ENCODE measurements at regions not wholly inside any gene's neighbourhood (a gene's known extent, or its start where the extent isn't known, plus 50 kb on each side); places are given as distances from the start of the nearest gene placed in this dataset.

- TF ChIP-seq CTCF (IDR thresholded peaks at IDR 0.05), result no peak
- Mint-ChIP-seq H3K4me1 (no peaks in the 10 kb centered on the region), H3K9me3 (peaks cover 4% of the 10 kb centered on the region), H3K27ac (no peak overlapping the region), H3K36me3 (ENCODE audit: low read depth) (no peaks in the 10 kb centered on the region), H3K27me3 (ENCODE audit: low read depth, poor library complexity) (peaks cover 4% of the 10 kb centered on the region), H3K4me3 (no peak overlapping the region)
- no peak for DNase-seq
Observed at GRCh38 chr6:48403587-48403986, 292.6 kb upstream of the PTCHD4 start.

- no peak for DNase-seq
- Mint-ChIP-seq H3K27me3 (ENCODE audit: low read depth, poor library complexity) (peaks cover 4% of the 10 kb centered on the region), H3K9me3 (peaks cover 4% of the 10 kb centered on the region), H3K4me1 (no peaks in the 10 kb centered on the region), H3K27ac (no peak overlapping the region), H3K4me3 (no peak overlapping the region), H3K36me3 (ENCODE audit: low read depth) (no peaks in the 10 kb centered on the region)
- no peak for TF ChIP-seq CTCF (IDR thresholded peaks at IDR 0.05)
Observed at GRCh38 chr6:48401016-48401415, 290.0 kb upstream of the PTCHD4 start.

GRCh38 chr6:48397887-48398286 is 286.9 kb upstream of the PTCHD4 start:
- TF ChIP-seq CTCF (IDR thresholded peaks at IDR 0.05), result no peak
- no peak overlapping the region for H3K27ac Mint-ChIP-seq

GRCh38 chr6:48389146-48390043 is 278.4 kb upstream of the PTCHD4 start:
- no peak for DNase-seq
- H3K36me3 Mint-ChIP-seq (ENCODE audit: low read depth), result no peaks in the 10 kb centered on the region
- H3K27ac Mint-ChIP-seq, result no peak overlapping the region
- TF ChIP-seq CTCF (IDR thresholded peaks at IDR 0.05), result no peak
- no peaks in the 10 kb centered on the region for H3K27me3 Mint-ChIP-seq (ENCODE audit: low read depth, poor library complexity)
- no peaks in the 10 kb centered on the region for H3K9me3 Mint-ChIP-seq
- peaks cover 5% of the 10 kb centered on the region for H3K4me1 Mint-ChIP-seq
- H3K4me3 Mint-ChIP-seq, result no peak overlapping the region

More at GRCh38 chr6:48397887-48398286, 286.9 kb upstream of the PTCHD4 start:
- no peak overlapping the region for H3K4me3 Mint-ChIP-seq
- no peaks in the 10 kb centered on the region for H3K4me1 Mint-ChIP-seq
- H3K27me3 Mint-ChIP-seq (ENCODE audit: low read depth, poor library complexity), result no peaks in the 10 kb centered on the region
- no peaks in the 10 kb centered on the region for H3K36me3 Mint-ChIP-seq (ENCODE audit: low read depth)
- no peak for DNase-seq
- no peaks in the 10 kb centered on the region for H3K9me3 Mint-ChIP-seq

- no peaks in the 10 kb centered on the region for H3K27me3 Mint-ChIP-seq (ENCODE audit: low read depth, poor library complexity)
- no peaks in the 10 kb centered on the region for H3K9me3 Mint-ChIP-seq
- H3K4me3 Mint-ChIP-seq, result no peak overlapping the region
- no peak overlapping the region for H3K27ac Mint-ChIP-seq
- no peaks in the 10 kb centered on the region for H3K36me3 Mint-ChIP-seq (ENCODE audit: low read depth)
- no peak for TF ChIP-seq CTCF (IDR thresholded peaks at IDR 0.05)
- H3K4me1 Mint-ChIP-seq, result peaks cover 5% of the 10 kb centered on the region
- DNase-seq, result no peak
Observed at GRCh38 chr6:48388044-48388443, 277.0 kb upstream of the PTCHD4 start.
